ENCODE measurements at regions not wholly inside any gene's neighbourhood (a gene's known extent, or its start where the extent isn't known, plus 50 kb on each side); places are given as distances from the start of the nearest gene placed in this dataset.
A peak's percentile ranks its signal among the peaks of the same experiment; 100 is the strongest.

DNA sequence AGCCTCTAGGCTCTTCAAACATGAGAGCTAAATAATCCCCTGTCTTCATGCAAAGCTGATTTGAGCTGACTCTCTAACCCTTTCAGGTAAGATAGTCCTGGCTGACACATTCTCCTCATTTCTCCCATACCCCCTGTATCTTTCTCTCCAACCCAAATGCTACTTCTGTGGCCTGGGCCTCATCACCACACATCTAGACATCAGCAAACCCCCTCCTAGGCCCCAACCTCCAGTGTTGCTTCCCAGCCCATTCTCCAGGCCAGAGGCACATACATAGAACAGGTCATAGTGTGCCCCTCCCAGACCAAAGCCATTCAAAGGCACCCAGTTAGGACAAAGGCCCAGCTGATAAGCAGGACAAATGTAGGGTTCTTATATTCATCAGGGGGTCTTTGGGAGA lies 84.9 kb downstream of the ANKRD60 start:
- peak; percentile 10 for DNase-seq
- Mint-ChIP-seq H3K36me3 (ENCODE audit: insufficient read depth in 1 of 3, low read depth in 3 of 3) (no peaks in the 10 kb centered on the region; a peak in 1 of 7 replicates), H3K27ac (no peak overlapping the region; a peak in 1 of 7 replicates), H3K27me3 (ENCODE audit: low read depth) (peaks cover 35% of the 10 kb centered on the region), H3K9me3 (peaks cover 4% of the 10 kb centered on the region in 2 experiments; a peak in 3 of 5 replicates), H3K4me3 (no peak overlapping the region), H3K4me1 (peaks cover 9% of the 10 kb centered on the region in 2 experiments; a peak in 3 of 4 replicates)
- Histone ChIP-seq H3K27ac (ENCODE audit: insufficient read length, low read depth, low read length) (no peak overlapping the region), H3K4ac (ENCODE audit: low read depth, low read length) (no peak overlapping the region), H3T11ph (ENCODE audit: low read length) (no peak overlapping the region), H3K56ac (ENCODE audit: insufficient read length, low read depth, low read length) (no peak overlapping the region), H4K8ac (replicated peaks; ENCODE audit: insufficient read length, low read depth, low read length) (no peak overlapping the region), H3K14ac (ENCODE audit: insufficient read depth, low read length) (no peak overlapping the region), H3K23ac (ENCODE audit: insufficient read length, low read depth, low read length) (no peak overlapping the region), H2BK5ac (ENCODE audit: insufficient read length, low read length) (no peak overlapping the region), H3K4me1 (ENCODE audit: insufficient read depth, low read length) (no peaks in the 10 kb centered on the region), H2BK120ac (ENCODE audit: low read depth, low read length, poor library complexity, severe bottlenecking) (no peak overlapping the region), H4K20me1 (ENCODE audit: control insufficient read depth, insufficient read depth, insufficient read length) (no peaks in the 10 kb centered on the region), H3K79me1 (ENCODE audit: insufficient read depth, low read depth, low read length, poor library complexity, severe bottlenecking) (no peaks in the 10 kb centered on the region), H3K23me2 (ENCODE audit: insufficient read length, low read depth, low read length, poor library complexity, severe bottlenecking) (no peaks in the 10 kb centered on the region), H2BK12ac (ENCODE audit: insufficient read length, low read depth, low read length) (no peak overlapping the region), H4K91ac (ENCODE audit: insufficient read length, low read depth, low read length) (no peak overlapping the region), H3K4me2 (ENCODE audit: insufficient read depth, insufficient read length, low read length) (no peak overlapping the region), H3K9me3 (ENCODE audit: control insufficient read depth, low read depth, low read length) (no peaks in the 10 kb centered on the region), H2BK15ac (ENCODE audit: low read depth, low read length) (no peak overlapping the region), H2AK5ac (ENCODE audit: insufficient read length, low read length) (no peak overlapping the region), H2BK20ac (ENCODE audit: low read depth, low read length, poor library complexity, severe bottlenecking) (no peak overlapping the region), H4K5ac (ENCODE audit: insufficient read length, low read depth, low read length) (no peak overlapping the region), H3K79me2 (ENCODE audit: insufficient read depth, low read length) (no peaks in the 10 kb centered on the region), H3K18ac (ENCODE audit: insufficient read length, low read depth, low read length) (no peak overlapping the region), H3K9ac (ENCODE audit: extremely low read depth, insufficient read length, low read length) (no peak overlapping the region), H3K27me3 (ENCODE audit: insufficient read depth, low read length) (no peaks in the 10 kb centered on the region), H2AFZ (ENCODE audit: low read length) (no peak overlapping the region)
- TF ChIP-seq, protein P1, sequence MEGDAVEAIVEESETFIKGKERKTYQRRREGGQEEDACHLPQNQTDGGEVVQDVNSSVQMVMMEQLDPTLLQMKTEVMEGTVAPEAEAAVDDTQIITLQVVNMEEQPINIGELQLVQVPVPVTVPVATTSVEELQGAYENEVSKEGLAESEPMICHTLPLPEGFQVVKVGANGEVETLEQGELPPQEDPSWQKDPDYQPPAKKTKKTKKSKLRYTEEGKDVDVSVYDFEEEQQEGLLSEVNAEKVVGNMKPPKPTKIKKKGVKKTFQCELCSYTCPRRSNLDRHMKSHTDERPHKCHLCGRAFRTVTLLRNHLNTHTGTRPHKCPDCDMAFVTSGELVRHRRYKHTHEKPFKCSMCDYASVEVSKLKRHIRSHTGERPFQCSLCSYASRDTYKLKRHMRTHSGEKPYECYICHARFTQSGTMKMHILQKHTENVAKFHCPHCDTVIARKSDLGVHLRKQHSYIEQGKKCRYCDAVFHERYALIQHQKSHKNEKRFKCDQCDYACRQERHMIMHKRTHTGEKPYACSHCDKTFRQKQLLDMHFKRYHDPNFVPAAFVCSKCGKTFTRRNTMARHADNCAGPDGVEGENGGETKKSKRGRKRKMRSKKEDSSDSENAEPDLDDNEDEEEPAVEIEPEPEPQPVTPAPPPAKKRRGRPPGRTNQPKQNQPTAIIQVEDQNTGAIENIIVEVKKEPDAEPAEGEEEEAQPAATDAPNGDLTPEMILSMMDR (conservative IDR thresholded peaks at IDR 0.05): no peak
